HG02943 (cell line): ENCODE measurements at regions not wholly inside any gene's neighbourhood (a gene's known extent, or its start where the extent isn't known, plus 50 kb on each side); places are given as distances from the start of the nearest gene placed in this dataset.
"Not testable (repeated sequence)": the region's sequence is repeated elsewhere in the genome, so short reads cannot be mapped to it uniquely, and the experiment has no call there.

ENCODE experiments used
- ATAC-seq: cut with Tn5 transposase; IDR thresholded peaks from one replicate; pipeline ENCODE4 v1.9.1; 2021; ENCODE audit warnings: mild to moderate bottlenecking, low read depth, moderate library complexity; ENCODE audit not compliant: unreplicated experiment

DNA sequence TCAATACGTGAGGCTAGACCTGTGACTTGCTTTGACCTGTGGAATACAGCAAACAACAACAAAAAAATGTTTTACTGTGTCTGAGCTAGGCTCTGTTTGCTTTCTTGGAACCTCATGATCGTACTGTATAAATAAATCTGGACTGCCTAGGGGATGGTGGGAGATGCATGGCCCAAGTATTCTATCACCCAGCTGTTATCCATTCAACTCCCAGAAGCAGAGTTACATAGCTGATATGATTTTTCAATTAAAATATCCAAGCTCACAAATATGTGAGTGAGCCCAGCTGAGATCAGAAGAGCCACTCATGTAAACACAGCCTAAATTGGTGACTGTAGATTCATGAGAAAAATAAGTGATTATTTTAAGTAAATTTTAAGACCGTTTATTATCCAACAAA, 154.1 kb upstream of the THUMPD2 start:
- ATAC-seq: no peak

GRCh38 chr2:39932198-39932597, 153.1 kb upstream of the THUMPD2 start:
- ATAC-seq: no peak

DNA sequence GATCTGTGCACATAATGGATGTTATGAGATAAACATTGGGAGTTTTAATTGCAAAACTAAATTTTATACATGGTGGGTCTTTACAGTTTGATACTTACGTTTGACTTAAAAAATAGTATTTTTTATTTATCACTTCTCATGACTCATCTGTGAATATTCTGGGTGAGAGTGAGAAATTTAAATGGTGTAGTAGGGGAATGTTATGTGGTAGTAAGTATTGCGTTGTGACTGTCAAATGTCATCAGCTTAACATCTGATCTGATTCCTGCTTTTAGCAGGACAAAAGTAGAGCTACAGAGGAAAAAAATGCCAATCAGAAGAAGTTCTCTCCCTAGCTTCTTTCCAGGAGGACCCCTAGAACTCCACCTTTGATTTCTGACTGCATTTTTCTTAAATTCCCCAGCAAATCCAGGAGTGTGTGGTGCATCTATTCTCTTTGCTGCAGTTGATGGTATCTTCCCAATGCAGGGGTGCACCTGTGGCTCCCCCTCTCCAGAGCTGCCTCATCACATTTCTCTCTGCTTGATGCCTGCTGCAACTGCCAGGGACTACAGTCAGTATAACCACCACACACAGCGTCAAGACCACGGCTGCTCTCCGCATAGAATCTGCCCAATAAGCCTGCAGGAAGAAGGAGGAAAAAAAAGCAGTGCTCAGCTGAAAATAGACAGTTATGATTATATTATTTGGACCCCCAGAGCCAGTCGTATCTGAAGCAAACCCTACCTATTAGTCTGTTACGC, 151.3 kb upstream of the THUMPD2 start:
- ATAC-seq: no peak

DNA sequence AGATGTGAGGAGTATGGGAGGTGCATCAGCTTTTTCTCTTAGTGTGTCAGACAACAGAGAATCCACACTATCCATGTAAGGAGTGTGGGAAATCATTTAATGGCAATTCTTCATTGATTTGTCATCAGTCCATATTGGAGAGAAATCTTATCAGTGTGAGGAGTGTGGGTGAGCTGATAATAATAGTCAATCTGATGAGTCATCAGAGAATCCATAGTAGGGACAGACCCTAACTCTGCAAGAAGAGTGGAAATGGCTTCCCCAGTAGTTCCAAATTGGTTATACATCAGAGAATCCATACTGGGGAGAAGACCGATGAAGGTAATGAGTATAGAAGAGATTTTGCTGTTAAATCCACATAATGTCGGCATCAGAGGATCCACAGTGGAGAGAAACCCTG, 150.5 kb upstream of the THUMPD2 start:
- ATAC-seq: no peak

DNA sequence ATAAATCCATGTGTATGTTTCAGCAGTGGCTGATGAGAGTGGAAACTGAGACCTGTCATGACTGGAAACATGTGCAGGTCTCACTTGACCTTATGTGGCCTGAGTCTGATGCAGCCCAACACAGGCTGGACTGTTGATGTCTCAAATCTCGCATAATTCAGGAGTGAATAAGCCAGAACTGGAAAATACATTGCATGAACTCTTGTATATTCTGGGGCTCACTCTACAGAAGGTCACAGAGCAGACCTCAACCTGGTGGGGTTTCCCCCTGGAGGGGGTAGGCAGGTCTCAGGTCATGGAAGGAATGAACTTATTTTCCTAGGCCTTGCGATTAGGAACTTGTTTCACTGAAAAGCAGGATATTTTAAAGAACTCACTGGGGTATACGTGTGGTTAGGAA, 146.3 kb upstream of the THUMPD2 start:
- no peak for ATAC-seq

DNA sequence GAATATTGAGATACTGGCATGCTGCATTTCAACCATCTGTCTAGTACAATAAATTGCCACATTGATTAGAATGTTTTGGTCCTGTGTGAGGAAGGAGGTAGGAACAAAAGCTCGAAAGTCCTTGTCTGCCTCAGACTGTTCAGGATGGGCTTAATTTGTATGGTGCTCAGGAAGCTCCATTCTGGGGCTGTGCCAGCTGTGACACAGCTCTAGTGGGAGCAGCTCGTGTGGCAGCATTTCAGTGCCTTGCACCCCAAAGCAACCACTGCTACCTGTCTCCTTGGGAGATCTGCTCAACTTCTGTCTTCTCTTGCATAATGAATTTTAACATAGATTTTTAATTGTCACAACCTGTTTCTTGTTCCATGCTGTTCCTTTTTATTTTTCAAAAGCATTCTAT, 144.4 kb upstream of the THUMPD2 start:
- no peak for ATAC-seq

GRCh38 chr2:39922679-39923405, 143.8 kb upstream of the THUMPD2 start:
- no peak for ATAC-seq

GRCh38 chr2:39920307-39920801, 141.3 kb upstream of the THUMPD2 start:
- no peak for ATAC-seq

- no peak for ATAC-seq
Measured at GRCh38 chr2:39919511-39920306, 140.7 kb upstream of the THUMPD2 start.

- ATAC-seq: no peak
Measured at GRCh38 chr2:39918886-39919285, 139.8 kb upstream of the THUMPD2 start.

- not testable (repeated sequence) for ATAC-seq
Measured at GRCh38 chr2:39917371-39917770, 138.3 kb upstream of the THUMPD2 start.

- no peak for ATAC-seq
Measured at GRCh38 chr2:39914949-39915348, 135.9 kb upstream of the THUMPD2 start.

- ATAC-seq: peak; percentile 71
Measured at GRCh38 chr2:39913648-39914461, 134.8 kb upstream of the THUMPD2 start.

DNA sequence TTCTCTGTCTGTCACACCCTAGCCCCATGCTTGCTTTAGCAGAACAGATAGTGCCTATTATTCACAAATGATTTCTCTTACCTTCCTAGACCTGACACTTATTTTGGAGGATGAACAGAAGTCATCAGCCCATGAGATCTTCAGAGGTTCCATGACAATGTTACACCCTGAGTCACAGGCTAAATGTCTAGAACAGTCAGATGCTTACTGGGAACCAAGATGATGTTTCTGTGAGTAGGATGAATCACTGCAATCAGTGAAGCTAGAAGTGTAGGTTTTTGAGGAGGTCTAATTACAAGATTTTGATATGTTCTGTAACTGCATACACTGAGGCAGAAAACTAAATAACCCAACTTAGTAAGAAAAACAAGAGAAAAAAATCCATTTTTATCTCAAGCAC, 123.0 kb upstream of the THUMPD2 start:
- ATAC-seq: no peak

DNA sequence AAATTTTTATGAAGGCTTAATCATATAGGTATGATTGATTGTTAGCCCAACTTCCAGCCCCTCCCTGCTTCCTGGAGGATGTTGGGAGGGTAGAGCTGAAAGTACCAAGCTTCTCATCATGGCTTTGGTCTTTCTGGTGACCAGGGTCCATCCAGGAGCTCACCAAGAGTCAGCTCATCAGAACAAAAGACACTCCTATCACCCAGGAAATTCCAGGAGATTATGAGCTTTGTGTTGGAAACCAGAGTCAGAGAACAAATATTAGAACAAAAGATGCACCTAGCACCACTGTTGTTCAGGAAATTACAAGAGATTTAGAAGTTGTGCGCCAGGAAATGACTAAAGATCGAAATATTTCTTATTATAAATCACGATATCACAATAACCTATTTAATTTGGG, 119.9 kb upstream of the THUMPD2 start:
- no peak for ATAC-seq

- ATAC-seq: no peak
Measured at GRCh38 chr2:39897273-39897672, 118.2 kb upstream of the THUMPD2 start.

GRCh38 chr2:39894082-39894481, 115.0 kb upstream of the THUMPD2 start:
- no peak for ATAC-seq

GRCh38 chr2:39893616-39894015, 114.6 kb upstream of the THUMPD2 start:
- no peak for ATAC-seq

DNA sequence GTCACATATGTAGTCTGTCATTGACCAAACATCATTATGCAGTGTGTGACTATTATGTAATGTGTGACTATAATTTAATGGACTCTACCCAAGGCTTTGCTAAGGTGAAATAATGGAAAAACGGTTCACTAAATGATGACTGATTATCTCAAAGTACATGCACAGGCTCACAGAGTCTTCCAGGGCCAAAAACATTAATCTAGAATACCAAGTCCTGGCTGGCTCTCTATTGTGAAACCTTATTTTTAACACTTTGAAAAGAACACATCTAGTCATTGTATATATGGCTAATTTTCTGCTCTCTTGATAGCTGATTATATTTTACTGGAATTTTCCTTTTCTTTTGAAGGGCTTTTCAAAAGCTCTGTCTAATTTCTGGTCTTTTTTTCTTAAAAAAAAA, 102.9 kb upstream of the THUMPD2 start:
- no peak for ATAC-seq

DNA sequence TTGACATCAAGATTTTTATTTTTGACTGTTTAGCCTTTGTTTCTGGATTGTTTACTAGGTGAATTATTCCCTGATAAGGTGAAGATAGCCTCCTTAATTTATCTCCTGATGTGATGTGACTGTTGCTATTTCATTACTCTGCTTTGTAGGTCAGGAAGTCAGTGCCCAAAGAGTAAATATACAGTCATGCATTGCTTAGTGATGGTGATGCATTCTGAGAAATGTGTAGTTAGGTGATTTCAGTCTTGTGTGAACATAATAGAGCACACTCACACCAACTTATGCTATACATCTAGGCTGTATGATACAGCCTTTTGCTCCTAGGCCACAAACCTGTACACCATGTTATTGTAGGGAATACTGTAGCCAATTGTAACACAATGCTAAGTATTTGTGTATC, 102.4 kb upstream of the THUMPD2 start:
- ATAC-seq: no peak
